Retinal pigment epithelial cell (primary cell): ENCODE measurements at regions not wholly inside any gene's neighbourhood (a gene's known extent, or its start where the extent isn't known, plus 50 kb on each side); places are given as distances from the start of the nearest gene placed in this dataset.
"Not testable (repeated sequence)": the region's sequence is repeated elsewhere in the genome, so short reads cannot be mapped to it uniquely, and the experiment has no call there.

Experiments
- DNase-seq: peaks from one replicate; pipeline ENCODE4 v3.0.0-alpha.2; 2010; ENCODE audit warnings: low read depth
- H3K4me3 ChIP-seq: 2 replicates; pipeline ENCODE4 v1.5.1; 2011; ENCODE audit warnings: mild to moderate bottlenecking, low read length, control low read depth, moderate library complexity
- TF ChIP-seq, protein P1 (sequence below): conservative IDR thresholded peaks from 2 replicates; pipeline ENCODE4 v1.5.1; 2011; ENCODE audit warnings: low read depth, low read length, control low read depth, inconsistent platforms

DNA sequence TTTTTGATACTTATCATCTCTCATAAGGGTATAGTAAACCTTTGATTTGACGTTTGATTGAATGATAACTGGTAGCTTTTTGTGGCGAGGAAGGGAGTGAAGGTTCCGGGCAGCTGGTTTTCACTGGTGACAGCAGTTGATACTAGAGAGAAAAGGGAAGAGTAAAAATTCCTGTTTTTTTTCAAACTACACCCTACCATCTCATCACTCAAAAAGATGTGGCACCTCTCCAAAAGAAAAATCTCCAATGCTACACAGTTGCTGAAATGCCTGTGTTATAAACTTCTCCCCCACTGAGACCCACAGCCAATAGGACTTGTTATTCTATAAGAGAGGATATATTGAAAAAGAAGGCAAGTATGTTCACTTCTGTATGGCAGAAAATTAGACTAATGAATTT lies 154.0 kb downstream of the MAIP1 start:
- DNase-seq, result no peak
- no peak overlapping the region for H3K4me3 ChIP-seq
- TF ChIP-seq, protein P1, sequence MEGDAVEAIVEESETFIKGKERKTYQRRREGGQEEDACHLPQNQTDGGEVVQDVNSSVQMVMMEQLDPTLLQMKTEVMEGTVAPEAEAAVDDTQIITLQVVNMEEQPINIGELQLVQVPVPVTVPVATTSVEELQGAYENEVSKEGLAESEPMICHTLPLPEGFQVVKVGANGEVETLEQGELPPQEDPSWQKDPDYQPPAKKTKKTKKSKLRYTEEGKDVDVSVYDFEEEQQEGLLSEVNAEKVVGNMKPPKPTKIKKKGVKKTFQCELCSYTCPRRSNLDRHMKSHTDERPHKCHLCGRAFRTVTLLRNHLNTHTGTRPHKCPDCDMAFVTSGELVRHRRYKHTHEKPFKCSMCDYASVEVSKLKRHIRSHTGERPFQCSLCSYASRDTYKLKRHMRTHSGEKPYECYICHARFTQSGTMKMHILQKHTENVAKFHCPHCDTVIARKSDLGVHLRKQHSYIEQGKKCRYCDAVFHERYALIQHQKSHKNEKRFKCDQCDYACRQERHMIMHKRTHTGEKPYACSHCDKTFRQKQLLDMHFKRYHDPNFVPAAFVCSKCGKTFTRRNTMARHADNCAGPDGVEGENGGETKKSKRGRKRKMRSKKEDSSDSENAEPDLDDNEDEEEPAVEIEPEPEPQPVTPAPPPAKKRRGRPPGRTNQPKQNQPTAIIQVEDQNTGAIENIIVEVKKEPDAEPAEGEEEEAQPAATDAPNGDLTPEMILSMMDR, result no peak

DNA sequence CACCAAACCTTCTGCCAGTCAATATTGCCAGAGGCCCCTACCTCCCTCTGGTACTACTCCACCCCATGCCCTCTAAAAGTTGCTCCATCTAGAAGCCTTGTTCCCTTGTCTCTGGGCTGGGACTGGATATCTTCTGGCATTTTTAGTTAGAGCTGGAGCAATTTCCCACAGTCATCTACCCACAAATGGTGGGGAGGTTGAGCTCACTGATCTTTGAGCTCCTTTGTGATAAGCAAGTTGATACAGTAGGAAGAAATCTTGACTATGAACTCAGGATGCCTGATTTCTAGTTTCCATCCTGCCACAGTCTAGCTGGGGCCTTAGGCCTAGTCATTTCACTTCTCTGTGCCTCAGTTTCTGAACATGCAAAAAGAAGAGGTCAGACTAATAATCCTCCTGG lies 155.0 kb downstream of the MAIP1 start:
- H3K4me3 ChIP-seq, result no peak overlapping the region
- TF ChIP-seq, protein P1, result no peak
- DNase-seq, result no peak

DNA sequence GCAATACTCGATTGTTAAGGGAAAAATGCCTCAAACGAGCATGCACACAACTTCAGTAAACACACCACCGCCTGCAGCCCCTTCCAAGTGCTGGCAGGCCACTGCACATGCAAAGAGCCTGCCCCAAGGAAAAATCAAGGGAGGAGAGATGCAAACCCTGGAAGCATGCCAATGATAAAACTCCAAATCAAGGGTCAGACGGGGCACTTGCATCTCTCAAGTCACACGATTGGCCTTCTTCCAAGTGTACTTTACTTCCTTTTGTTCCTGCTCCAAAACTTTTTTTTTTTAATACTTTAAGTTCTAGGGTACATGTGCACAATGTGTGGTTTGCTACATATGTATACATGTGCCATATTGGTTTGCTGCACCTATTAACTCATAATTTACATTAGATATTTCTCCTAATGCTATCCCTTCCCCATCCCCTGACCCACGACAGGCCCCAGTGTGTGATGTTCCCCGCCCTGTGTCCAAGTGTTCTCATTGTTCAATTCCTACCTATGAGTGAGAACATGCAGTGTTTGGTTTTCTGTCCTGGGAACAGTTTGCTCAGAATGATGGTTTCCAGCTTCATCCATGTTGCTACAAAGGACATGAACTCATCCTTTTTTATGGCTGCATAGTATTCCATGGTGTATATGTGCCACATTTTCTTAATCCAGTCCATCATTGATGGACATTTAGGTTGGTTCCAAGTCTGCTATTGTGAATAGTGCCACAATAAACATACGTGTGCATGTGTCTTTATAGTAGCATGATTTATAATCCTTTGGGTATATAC lies 157.8 kb downstream of the MAIP1 start:
- H3K4me3 ChIP-seq, DNase-seq: not testable (repeated sequence)

DNA sequence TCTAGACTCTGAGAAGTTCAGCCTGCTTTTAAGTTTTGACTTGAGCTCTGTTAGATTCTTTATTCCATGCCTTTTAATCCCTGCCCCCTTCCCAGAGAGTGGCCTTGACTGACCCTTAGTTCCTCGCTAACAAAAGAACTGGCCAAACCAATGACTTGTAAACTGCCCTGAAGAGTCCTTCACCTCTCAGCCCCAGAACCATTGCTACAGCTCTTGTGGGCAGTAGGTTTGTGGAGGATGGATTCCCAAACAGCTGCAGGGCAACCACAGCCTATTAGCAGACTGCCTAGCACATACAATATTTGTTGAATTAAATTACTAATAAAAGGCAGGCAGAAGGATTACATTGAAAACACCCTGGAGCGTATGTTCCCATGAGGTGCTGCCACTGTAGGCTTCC lies 163.9 kb downstream of the MAIP1 start:
- no peak overlapping the region for H3K4me3 ChIP-seq
- DNase-seq, result no peak
- TF ChIP-seq, protein P1, result no peak

DNA sequence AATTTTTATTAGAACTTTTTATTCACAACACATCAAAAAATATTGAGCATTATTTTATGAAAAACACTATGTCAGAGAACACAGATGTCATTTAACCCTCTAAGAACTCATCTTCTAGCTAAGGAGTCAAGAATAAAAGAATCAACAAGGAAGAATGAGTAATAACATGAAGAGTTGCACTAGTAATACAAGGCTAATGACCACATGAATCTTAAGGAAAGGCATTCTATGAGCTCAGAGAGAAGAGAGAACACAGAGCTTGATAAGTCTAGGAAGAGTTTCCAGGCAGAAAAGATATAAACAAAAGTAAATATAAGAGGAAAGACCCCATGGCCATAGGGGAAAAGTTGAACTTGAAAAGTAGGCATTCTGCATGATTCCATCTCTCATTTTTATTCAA lies 166.5 kb downstream of the MAIP1 start:
- TF ChIP-seq, protein P1, result no peak
- no peak overlapping the region for H3K4me3 ChIP-seq
- DNase-seq, result no peak

DNA sequence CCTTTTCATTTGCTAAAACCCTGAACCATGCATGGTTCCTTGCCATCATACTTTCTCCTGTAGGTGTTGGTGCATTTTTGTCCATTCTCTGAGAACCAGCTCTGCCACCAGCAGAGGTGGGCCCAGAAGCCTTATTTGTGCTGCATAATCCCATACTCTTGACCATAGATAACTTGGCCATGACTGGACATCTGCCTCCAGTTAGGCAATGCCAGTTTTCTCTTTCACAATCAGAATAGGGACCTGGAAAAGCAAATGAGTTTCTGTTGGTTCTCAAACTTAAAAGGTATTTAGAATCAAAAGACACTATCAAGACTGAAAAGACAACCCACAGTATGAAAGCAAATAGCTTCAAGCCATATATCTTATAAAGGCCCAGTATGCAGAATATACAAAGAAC lies 167.3 kb downstream of the MAIP1 start:
- TF ChIP-seq, protein P1, result no peak
- DNase-seq, result no peak
- H3K4me3 ChIP-seq, result no peak overlapping the region

DNA sequence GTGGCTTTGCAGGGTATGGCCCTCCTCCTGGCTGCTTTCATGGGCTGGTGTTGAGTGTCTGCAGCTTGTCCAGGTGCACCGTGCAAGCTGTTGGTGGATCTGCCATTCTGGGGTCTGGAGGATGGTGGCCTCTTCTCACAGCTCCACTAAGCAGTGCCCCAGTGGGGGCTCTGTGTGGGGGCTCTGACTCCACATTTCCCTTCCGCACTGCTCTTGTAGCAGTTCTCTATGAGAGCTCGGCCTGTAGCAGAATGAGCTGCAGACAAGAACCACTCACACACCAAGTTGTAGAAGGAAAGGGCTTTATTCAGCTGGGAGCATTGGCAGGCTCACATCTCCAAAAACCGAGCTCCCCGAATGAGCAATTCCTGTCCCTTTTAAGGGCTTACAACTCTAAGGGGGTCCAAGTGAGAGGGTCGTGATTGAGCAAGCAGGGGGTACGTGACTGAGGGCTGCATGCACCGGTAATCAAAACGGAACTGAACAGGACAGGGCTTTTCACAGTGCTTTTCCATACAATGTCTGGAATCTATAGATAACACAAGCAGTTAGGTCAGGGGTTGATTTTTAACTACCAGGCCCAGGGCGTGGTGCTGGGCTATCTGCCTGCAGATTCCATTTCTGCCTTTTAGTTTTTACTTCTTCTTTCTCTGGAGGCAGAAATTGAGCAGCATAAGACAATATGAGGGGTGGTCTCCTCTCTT lies 169.4 kb downstream of the MAIP1 start:
- not testable (repeated sequence) for H3K4me3 ChIP-seq, DNase-seq
